ENCODE measurements at regions not wholly inside any gene's neighbourhood (a gene's known extent, or its start where the extent isn't known, plus 50 kb on each side); places are given as distances from the start of the nearest gene placed in this dataset.
"Not testable (repeated sequence)": the region's sequence is repeated elsewhere in the genome, so short reads cannot be mapped to it uniquely, and the experiment has no call there.

DNA sequence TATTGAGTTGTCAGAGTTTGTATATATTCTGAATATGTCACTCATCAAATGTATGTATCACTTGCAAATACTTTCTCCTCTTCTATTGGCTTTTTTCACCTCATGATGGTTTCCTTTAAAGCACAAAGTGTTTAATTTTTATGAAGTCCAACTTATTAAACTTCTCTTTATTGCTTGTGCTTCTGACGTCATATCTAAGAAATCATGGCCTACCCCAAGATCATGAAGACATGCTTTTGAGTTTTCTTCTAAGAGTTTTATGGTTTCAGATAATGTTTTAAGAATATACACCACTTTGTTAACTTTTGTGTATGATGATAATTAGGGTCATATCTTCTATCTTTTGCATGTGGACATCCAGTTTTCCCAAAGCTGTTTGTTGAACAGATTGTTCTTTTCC is 417.2 kb upstream of the ATP10A start:
- Mint-ChIP-seq H3K27me3 (no peaks in the 10 kb centered on the region), H3K4me3 (no peak overlapping the region), H3K4me1 (no peaks in the 10 kb centered on the region), H3K36me3 (no peaks in the 10 kb centered on the region), H3K9me3 (ENCODE audit: low read depth) (no peaks in the 10 kb centered on the region), H3K27ac (no peak overlapping the region)
- no peak for ATAC-seq
- CTCF ChIA-PET, result no interaction called here
- no peak for DNase-seq

DNA sequence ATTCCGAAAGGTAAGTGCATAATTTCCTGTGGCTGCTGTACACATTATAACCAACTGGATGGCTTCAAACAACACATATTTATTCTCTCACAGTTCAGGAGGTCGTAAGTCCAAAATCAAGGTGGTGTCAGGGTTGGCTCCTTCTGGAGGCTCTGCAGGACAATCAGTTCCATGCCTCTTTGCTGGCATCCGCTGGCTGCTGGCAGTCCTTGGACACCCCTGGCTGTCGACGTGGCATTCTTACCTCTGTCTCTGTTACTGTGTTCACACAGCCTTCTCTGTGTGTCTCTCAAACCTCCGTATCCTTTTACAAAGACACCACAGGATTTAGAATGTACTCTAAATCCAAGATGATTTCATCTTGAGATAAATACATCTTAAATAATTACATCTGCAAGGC is 398.8 kb upstream of the ATP10A start:
- Mint-ChIP-seq H3K9me3 (ENCODE audit: low read depth) (no peaks in the 10 kb centered on the region), H3K4me3 (no peak overlapping the region), H3K4me1 (no peaks in the 10 kb centered on the region), H3K36me3 (no peaks in the 10 kb centered on the region), H3K27me3 (no peaks in the 10 kb centered on the region), H3K27ac (no peak overlapping the region)
- CTCF ChIA-PET, result no interaction called here
- no peak for DNase-seq
- ATAC-seq, result no peak

DNA sequence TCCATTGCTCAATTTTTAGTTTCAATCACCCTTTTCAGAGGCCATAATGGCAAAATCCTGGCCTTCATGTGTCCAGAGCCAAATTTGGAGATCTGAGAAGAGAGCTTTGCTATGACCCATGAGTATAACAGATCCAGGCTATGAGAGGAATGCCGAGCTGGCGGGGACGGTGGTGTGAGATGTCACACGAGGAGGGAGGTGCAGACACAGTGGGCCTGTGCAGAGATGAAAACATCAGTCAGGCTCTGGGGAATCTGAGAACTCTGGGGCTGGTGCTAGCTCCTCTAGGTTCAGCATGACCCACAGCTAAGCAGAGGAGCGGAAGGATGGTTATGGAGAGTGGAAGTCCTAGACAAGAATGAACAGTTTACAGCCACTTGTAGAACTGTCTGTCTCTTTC is 398.3 kb upstream of the ATP10A start:
- CTCF ChIA-PET, result interaction anchor here (1.3 kb wide), 1 partner anchor 753 kb away, joined by 5 read pairs; no protein-coding TSS in a partner anchor

DNA sequence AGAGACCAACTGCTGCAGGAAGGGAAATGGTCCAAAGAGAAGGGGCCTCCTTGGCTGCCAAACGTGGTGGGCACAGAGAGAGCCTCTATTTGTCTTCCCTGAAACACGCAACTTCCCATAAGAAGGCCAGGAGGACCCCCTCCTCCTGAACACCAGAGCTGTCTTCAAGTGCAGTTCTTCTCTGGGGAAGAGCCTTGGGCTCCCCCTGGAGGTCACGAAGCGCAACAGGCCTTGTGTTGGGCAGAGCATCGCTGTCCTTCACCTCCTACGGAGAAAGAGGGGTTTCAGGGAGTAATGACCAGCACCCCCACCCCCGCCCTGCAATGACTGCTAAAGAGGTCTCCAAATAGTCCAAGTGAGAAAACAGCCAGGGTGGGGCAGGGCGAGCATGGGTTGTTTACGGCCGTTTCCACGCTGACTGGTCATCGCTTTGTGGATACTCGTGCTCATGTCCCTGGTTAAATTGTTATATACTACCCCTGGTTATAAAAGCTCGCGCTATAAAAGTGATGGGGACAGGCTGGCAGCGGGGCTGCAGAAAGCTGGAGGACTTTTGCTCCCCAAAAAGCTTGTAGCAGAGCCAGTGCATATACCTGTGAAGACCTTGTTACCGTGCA is 397.5 kb upstream of the ATP10A start:
- no peak for DNase-seq

More for the DNA sequence above, 398.3 kb upstream of the ATP10A start:
- no peak for DNase-seq
- H3K9me3 Mint-ChIP-seq (ENCODE audit: low read depth), result no peaks in the 10 kb centered on the region
- no peaks in the 10 kb centered on the region for H3K27me3 Mint-ChIP-seq
- no peak for ATAC-seq
- H3K4me3 Mint-ChIP-seq, result no peak overlapping the region
- no peak overlapping the region for H3K27ac Mint-ChIP-seq
- H3K36me3 Mint-ChIP-seq, result no peaks in the 10 kb centered on the region
- no peaks in the 10 kb centered on the region for H3K4me1 Mint-ChIP-seq

DNA sequence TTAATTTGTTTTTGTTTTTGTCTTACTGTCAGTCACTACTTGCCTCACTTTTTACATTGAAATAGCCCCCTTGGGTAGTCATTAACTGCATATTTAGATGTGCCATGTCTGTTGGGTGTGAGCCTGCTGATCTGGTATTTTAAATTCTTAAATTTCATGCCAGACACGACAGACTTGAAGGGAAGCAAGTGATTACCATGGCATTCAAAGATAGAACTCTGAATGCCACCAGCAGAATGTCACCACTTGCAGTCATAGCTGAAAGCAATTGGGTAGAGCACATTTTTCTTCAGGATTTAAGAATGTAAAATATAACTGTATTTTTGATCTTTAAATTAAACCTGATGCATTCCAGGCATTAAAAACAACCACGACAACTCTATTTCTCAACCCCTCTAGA is 396.5 kb upstream of the ATP10A start:
- H3K36me3 Mint-ChIP-seq, result no peaks in the 10 kb centered on the region
- no peaks in the 10 kb centered on the region for H3K9me3 Mint-ChIP-seq (ENCODE audit: low read depth)
- H3K27me3 Mint-ChIP-seq, result no peaks in the 10 kb centered on the region
- no peaks in the 10 kb centered on the region for H3K4me1 Mint-ChIP-seq
- DNase-seq (no peak), ATAC-seq (no peak)
- H3K27ac Mint-ChIP-seq, result no peak overlapping the region
- H3K4me3 Mint-ChIP-seq, result no peak overlapping the region
- CTCF ChIA-PET, result interaction anchor here (1.0 kb wide), 1 partner anchor 13 kb away, joined by 3 read pairs; no protein-coding TSS in a partner anchor

More for the DNA sequence above, 397.5 kb upstream of the ATP10A start:
- Mint-ChIP-seq H3K27me3 (no peaks in the 10 kb centered on the region), H3K36me3 (no peaks in the 10 kb centered on the region), H3K4me1 (no peaks in the 10 kb centered on the region), H3K27ac (no peak overlapping the region), H3K9me3 (ENCODE audit: low read depth) (no peaks in the 10 kb centered on the region), H3K4me3 (no peak overlapping the region)
- no peak for ATAC-seq
- CTCF ChIA-PET, result interaction anchor here (0.7 to 1.3 kb wide), 3 partner anchors 12 to 754 kb away, joined by 3 to 5 read pairs (median 3); no protein-coding TSS in a partner anchor

DNA sequence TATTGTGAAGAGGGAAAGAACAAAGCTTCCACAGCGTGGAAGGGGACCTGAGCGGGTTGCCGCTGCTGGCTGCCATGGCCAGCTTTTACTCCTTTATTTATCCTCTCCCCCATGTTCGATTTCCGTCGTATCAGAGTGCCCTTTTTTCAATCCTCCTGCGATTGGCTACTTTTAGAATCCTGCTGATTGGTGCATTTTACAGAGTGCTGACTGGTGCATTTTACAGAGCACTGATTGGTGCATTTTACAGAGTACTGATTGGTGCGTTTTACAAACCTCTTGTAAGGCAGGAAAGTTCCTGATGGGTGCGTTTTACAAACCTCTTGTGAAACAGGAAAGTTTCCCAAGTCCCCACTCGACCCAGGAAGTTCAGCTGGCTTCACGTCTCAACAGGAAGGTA is 381.7 kb upstream of the ATP10A start:
- H3K36me3 Mint-ChIP-seq; H3K4me3 Mint-ChIP-seq; ATAC-seq; H3K9me3 Mint-ChIP-seq (ENCODE audit: low read depth); H3K27ac Mint-ChIP-seq; H3K4me1 Mint-ChIP-seq; H3K27me3 Mint-ChIP-seq; CTCF ChIA-PET; DNase-seq: not testable (repeated sequence)

DNA sequence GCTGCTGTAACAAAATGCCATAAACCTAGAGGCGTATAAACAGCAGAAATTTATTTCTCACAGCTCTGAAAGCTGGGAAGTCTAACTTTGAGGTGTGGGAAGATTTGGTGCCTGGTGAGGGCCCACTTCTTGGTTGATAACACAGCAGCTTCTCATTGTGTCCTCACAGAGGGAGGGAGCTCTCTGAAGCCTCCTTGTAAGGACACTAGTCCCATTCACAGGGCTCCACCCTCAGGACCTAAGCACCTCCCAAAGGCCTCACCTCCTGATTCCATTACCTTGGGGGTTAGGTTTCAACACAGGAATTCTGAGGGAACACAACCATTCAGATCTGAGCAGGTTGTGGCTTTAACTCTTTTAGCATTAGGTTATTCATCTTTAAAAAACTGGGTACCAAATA is 380.3 kb upstream of the ATP10A start:
- CTCF ChIA-PET, result no interaction called here
- H3K4me1 Mint-ChIP-seq, result no peaks in the 10 kb centered on the region
- DNase-seq, result no peak
- H3K9me3 Mint-ChIP-seq (ENCODE audit: low read depth), result peaks cover 8% of the 10 kb centered on the region
- H3K27me3 Mint-ChIP-seq, result no peaks in the 10 kb centered on the region
- no peaks in the 10 kb centered on the region for H3K36me3 Mint-ChIP-seq
- ATAC-seq, result no peak
- H3K27ac Mint-ChIP-seq, result no peak overlapping the region
- H3K4me3 Mint-ChIP-seq, result no peak overlapping the region

DNA sequence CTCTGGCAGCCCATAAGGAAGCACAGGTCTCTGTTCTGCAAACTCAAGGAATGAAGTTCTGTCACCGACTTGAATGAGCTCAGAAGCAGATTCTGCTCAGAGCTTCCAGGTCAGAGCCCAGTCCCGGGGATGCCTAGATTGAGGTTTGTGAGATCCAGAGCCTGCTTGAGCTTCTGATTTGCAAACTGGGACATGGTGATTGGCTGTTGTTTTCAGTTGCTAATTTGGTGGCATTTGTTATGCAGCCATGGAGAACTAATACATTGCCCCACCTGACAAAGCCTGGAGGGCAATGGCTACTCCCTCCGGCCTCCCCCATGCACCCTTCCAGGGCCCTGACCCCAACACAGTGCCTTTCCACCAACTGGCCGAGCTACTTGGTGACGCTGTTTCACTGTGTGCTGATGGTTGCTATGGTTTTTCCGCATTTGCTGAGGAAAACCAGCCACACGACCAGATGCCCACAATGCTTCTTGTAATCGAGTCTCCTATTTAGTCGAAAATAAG is 379.5 kb upstream of the ATP10A start:
- ATAC-seq (no peak), DNase-seq (no peak)
- CTCF ChIA-PET, result no interaction called here
- Mint-ChIP-seq H3K4me1 (no peaks in the 10 kb centered on the region), H3K27me3 (no peaks in the 10 kb centered on the region), H3K9me3 (ENCODE audit: low read depth) (peaks cover 8% of the 10 kb centered on the region), H3K27ac (no peak overlapping the region), H3K4me3 (no peak overlapping the region), H3K36me3 (no peaks in the 10 kb centered on the region)

DNA sequence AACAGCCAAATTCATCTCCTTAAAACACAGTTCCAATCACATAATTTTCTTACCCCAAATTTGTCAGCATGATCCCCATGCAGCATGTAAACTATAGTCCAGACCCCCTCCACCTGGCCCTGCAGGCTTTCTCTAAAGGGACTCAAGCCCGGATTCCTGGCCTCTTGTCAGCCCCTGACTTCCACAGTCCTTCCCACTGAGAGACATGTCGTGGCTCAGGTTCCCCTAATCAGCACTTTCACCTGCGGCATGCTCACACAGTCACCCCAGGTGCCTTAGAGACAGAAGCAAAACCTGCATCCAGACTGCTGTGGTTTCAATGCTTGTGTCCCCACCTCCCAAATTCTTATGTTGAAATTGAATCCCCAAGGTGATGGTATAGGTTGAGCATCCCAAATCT is 372.7 kb upstream of the ATP10A start:
- no peak overlapping the region for H3K27ac Mint-ChIP-seq
- peaks cover 2% of the 10 kb centered on the region for H3K9me3 Mint-ChIP-seq (ENCODE audit: low read depth)
- DNase-seq (no peak), ATAC-seq (no peak)
- no peaks in the 10 kb centered on the region for H3K36me3 Mint-ChIP-seq
- no peak overlapping the region for H3K4me3 Mint-ChIP-seq
- no peaks in the 10 kb centered on the region for H3K4me1 Mint-ChIP-seq
- CTCF ChIA-PET, result no interaction called here
- no peaks in the 10 kb centered on the region for H3K27me3 Mint-ChIP-seq

DNA sequence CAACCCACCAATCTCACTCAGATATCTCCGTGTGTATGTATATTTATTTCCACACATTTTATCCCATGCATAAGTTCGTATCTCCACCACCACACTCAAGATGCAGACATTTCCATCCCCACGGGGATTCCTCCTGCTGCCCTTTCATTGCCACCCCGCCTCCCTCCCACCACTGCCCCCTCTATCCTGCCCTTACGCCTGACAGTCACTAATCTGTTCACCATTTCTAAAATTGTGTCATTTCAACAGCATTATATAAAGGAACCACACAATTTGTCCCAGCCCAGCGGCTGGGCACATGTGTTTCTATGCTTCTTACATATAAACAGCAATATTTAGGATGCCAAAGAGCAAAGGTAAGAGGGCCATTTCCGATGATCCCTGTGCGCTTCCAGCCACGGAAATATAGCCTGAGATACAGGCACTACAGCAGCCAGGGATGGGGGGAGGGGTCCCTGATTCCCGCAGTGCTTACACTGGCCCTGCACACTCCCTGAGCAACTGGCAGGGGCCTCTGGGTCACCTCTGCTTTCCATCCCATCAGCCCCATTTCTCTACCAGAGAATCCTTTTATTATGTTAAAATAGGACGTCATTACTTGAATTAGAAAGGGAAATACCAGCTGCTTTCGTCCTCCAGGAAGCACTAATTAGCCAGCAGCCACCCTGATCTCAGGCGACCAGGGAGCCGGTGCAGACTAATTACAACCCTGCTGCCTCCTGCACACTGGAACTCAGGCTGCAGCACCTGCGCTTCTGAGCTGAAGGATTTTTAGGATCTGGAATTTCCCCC is 372.0 kb upstream of the ATP10A start:
- peaks cover 4% of the 10 kb centered on the region for H3K9me3 Mint-ChIP-seq (ENCODE audit: low read depth)

DNA sequence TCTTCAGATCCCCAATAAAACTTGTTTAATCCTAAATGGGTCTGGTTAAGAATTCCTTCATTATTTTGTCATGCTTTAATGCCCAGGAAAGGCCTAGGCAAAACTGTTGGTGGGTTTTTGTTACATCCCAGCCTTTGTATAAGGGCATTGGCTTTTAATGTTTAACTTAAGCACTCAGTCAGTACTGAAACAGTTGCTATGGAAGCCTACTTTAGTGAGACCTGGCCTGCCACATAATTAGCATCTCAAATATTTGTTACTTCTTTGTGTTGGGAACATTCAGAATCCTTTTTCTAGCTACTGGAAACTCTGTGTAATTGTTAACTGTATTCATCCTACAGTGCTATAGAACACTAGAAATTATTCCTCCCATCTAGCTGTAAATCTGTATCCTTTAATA is 369.6 kb upstream of the ATP10A start:
- H3K4me1 Mint-ChIP-seq, result no peaks in the 10 kb centered on the region
- H3K27me3 Mint-ChIP-seq, result no peaks in the 10 kb centered on the region
- H3K4me3 Mint-ChIP-seq, result no peak overlapping the region
- peaks cover 6% of the 10 kb centered on the region for H3K9me3 Mint-ChIP-seq (ENCODE audit: low read depth)
- CTCF ChIA-PET, result no interaction called here
- DNase-seq, result no peak
- ATAC-seq, result no peak
- H3K36me3 Mint-ChIP-seq, result no peaks in the 10 kb centered on the region
- no peak overlapping the region for H3K27ac Mint-ChIP-seq

More for the DNA sequence above, 372.0 kb upstream of the ATP10A start:
- H3K4me1 Mint-ChIP-seq, result no peaks in the 10 kb centered on the region
- no peak overlapping the region for H3K27ac Mint-ChIP-seq
- no peaks in the 10 kb centered on the region for H3K27me3 Mint-ChIP-seq
- DNase-seq (no peak), ATAC-seq (no peak)
- CTCF ChIA-PET, result no interaction called here
- H3K4me3 Mint-ChIP-seq, result no peak overlapping the region
- H3K36me3 Mint-ChIP-seq, result no peaks in the 10 kb centered on the region

DNA sequence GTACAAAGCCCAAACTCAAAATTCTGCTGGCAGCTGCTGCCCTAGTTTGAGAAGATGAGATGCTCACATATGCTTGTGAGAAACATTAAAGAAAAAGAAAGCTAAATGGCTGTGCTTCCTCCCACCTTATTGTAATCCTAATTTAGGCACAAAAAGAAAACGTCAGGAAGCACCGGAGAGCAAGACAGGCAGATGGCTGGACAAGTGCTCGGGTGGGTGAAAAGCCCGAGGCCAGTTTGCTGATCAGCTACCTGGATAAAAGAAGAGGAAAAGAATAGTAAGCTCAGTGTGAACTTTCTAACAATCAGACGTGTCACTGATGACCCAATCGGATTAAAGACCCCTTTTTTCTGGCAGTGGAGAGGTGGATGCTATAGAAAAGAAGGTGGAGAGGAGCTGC is 368.0 kb upstream of the ATP10A start:
- no peak overlapping the region for H3K27ac Mint-ChIP-seq
- ATAC-seq (no peak), DNase-seq (no peak)
- no peaks in the 10 kb centered on the region for H3K27me3 Mint-ChIP-seq
- peaks cover 12% of the 10 kb centered on the region for H3K9me3 Mint-ChIP-seq (ENCODE audit: low read depth)
- no peaks in the 10 kb centered on the region for H3K4me1 Mint-ChIP-seq
- H3K36me3 Mint-ChIP-seq, result no peaks in the 10 kb centered on the region
- H3K4me3 Mint-ChIP-seq, result no peak overlapping the region
- CTCF ChIA-PET, result no interaction called here

DNA sequence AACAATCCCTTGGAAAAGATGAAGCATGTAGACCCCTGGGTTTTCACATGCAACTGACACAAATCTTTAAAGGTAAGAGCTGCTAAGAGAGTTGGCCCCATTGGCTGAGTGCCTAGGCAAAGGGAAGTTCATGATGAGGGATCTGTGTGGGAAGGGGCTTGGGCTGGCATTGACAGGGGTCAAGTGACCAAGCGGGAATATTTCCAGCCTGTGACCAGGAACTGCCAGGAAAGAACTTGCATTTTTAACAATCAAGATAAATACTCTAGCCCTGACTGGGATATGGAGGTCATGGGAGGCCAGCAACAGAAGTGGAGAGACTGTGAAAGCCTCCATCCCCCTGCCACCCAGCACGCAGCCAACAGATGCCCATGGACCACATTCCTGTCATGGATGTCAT is 361.1 kb upstream of the ATP10A start:
- DNase-seq, result no peak
- H3K4me3 Mint-ChIP-seq, result no peak overlapping the region
- no peaks in the 10 kb centered on the region for H3K36me3 Mint-ChIP-seq
- H3K27ac Mint-ChIP-seq, result no peak overlapping the region
- no peak for ATAC-seq
- CTCF ChIA-PET, result no interaction called here
- no peaks in the 10 kb centered on the region for H3K27me3 Mint-ChIP-seq
- peaks cover 6% of the 10 kb centered on the region for H3K9me3 Mint-ChIP-seq (ENCODE audit: low read depth)
- H3K4me1 Mint-ChIP-seq, result no peaks in the 10 kb centered on the region

DNA sequence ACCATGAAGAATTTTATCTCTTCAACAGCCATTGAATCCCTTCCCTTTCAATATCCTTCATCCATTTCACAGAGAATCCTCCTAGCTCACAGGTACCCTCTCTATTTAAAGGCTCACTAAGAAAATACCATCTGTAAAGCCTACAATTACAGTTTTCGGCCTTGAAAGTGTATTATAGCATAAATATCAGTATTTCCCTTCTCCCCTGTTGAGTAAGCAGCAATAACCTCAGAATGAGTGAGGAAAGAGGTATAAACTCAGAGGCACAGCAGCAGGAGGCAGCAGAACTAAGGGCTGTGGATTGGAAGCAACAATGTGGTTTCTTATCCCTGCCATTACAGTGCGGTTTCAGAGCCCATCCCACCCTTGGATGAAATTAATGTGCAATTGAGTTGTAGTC is 360.6 kb upstream of the ATP10A start:
- Mint-ChIP-seq H3K36me3 (no peaks in the 10 kb centered on the region), H3K27me3 (no peaks in the 10 kb centered on the region), H3K4me1 (no peaks in the 10 kb centered on the region), H3K9me3 (ENCODE audit: low read depth) (peaks cover 6% of the 10 kb centered on the region), H3K27ac (no peak overlapping the region), H3K4me3 (no peak overlapping the region)
- DNase-seq (no peak), ATAC-seq (no peak)
- CTCF ChIA-PET, result no interaction called here
